GM21576 (cell line): ENCODE measurements at regions not wholly inside any gene's neighbourhood (a gene's known extent, or its start where the extent isn't known, plus 50 kb on each side); places are given as distances from the start of the nearest gene placed in this dataset.
A peak's percentile ranks its signal among the peaks of the same experiment; 100 is the strongest.

Experiments used
- ATAC-seq: cut with Tn5 transposase; IDR thresholded peaks from one replicate; pipeline ENCODE4 v1.9.1; 2021; ENCODE audit warnings: mild to moderate bottlenecking, moderate library complexity; ENCODE audit not compliant: unreplicated experiment

- ATAC-seq = no peak
Measured at GRCh38 chr6:145169726-145170224, 565.5 kb downstream of the EPM2A start.

- ATAC-seq = no peak
Measured at GRCh38 chr6:145175470-145175869, 559.9 kb downstream of the EPM2A start.

- ATAC-seq = no peak
Measured at GRCh38 chr6:145178391-145178790, 556.9 kb downstream of the EPM2A start.

- ATAC-seq = no peak
Measured at GRCh38 chr6:145187491-145188206, 547.7 kb downstream of the EPM2A start.

GRCh38 chr6:145189836-145190235, 545.5 kb downstream of the EPM2A start:
- no peak for ATAC-seq

GRCh38 chr6:145194389-145194788, 540.9 kb downstream of the EPM2A start:
- ATAC-seq = no peak

- no peak for ATAC-seq
Measured at GRCh38 chr6:145199961-145200360, 535.4 kb downstream of the EPM2A start.

- ATAC-seq = no peak
Measured at GRCh38 chr6:145204301-145204700, 531.0 kb downstream of the EPM2A start.

- ATAC-seq = no peak
Measured at GRCh38 chr6:145206247-145206907, 528.9 kb downstream of the EPM2A start.

- ATAC-seq = no peak
Measured at GRCh38 chr6:145208474-145208873, 526.8 kb downstream of the EPM2A start.

GRCh38 chr6:145209272-145209671, 526.0 kb downstream of the EPM2A start:
- no peak for ATAC-seq

GRCh38 chr6:145212813-145213212, 522.5 kb downstream of the EPM2A start:
- peak; percentile 32 for ATAC-seq

- ATAC-seq = peak; percentile 75
Measured at GRCh38 chr6:145213614-145214013, 521.7 kb downstream of the EPM2A start.

- no peak for ATAC-seq
Measured at GRCh38 chr6:145214570-145214969, 520.8 kb downstream of the EPM2A start.

GRCh38 chr6:145224450-145224849, 510.9 kb downstream of the EPM2A start:
- no peak for ATAC-seq

- no peak for ATAC-seq
Measured at GRCh38 chr6:145225500-145225899, 509.8 kb downstream of the EPM2A start.

- no peak for ATAC-seq
Measured at GRCh38 chr6:145227593-145227992, 507.7 kb downstream of the EPM2A start.

- ATAC-seq = no peak
Measured at GRCh38 chr6:145228962-145229582, 506.2 kb downstream of the EPM2A start.

GRCh38 chr6:145233955-145234354, 501.4 kb downstream of the EPM2A start:
- ATAC-seq = no peak

GRCh38 chr6:145235207-145235606, 500.1 kb downstream of the EPM2A start:
- ATAC-seq = no peak

- no peak for ATAC-seq
Measured at GRCh38 chr6:145238787-145239186, 496.5 kb downstream of the EPM2A start.

GRCh38 chr6:145241039-145241438, 494.3 kb downstream of the EPM2A start:
- no peak for ATAC-seq
